Thoracic aorta (tissue), 2 donors: ENCODE measurements at regions not wholly inside any gene's neighbourhood (a gene's known extent, or its start where the extent isn't known, plus 50 kb on each side); places are given as distances from the start of the nearest gene placed in this dataset.

Experiments
- ATAC-seq: fragments of 150-250 bp; one replicate; pipeline ENCODE4 v1.8.0; 2017; ENCODE audit warnings: low read depth; ENCODE audit not compliant: insufficient number of reproducible peaks, low FRiP score
- DNase-seq: peaks from one replicate; pipeline ENCODE4 v3.0.0-alpha.2; 2020; ENCODE audit warnings: low spot score
- H3K27ac ChIP-seq, 2 donors: fragments of 200-600 bp; sonication (generic); 1 replicate in 1 of 2; 2 replicates in 1 of 2; pipeline ENCODE4 v1.5.1; 2016; ENCODE audit warnings: mild to moderate bottlenecking in 2 of 2, moderate library complexity in 2 of 2
- H3K27me3 ChIP-seq: fragments of 200-600 bp; sonication (generic); replicated peaks from 2 replicates; pipeline ENCODE4 v1.6.0; 2016; ENCODE audit warnings: mild to moderate bottlenecking; ENCODE audit not compliant: insufficient read depth
- H3K36me3 ChIP-seq: fragments of 200-600 bp; sonication (generic); one replicate; pipeline ENCODE4 v1.5.1; 2016
- H3K4me1 ChIP-seq, 2 donors: fragments of 200-600 bp; sonication (generic); 1 replicate in 1 of 2; 2 replicates in 1 of 2; pipeline versions ENCODE4 v1.5.1 to v1.6.0; 2016; ENCODE audit warnings: low read depth in 2 of 2, mild to moderate bottlenecking in 1 of 2; ENCODE audit not compliant: control insufficient read depth in 1 of 2
- H3K4me3 ChIP-seq: fragments of 200-600 bp; sonication (generic); 2 replicates; pipeline ENCODE4 v1.5.1; 2016; ENCODE audit warnings: mild to moderate bottlenecking
- H3K9me3 ChIP-seq: fragments of 200-600 bp; sonication (generic); 2 replicates; pipeline ENCODE4 v1.5.1; 2016
- CTCF ChIP-seq: fragments of 200-600 bp; sonication (generic); IDR thresholded peaks from one replicate; pipeline ENCODE4 v1.5.1; 2019; ENCODE audit warnings: antibody characterized with exemption

GRCh38 chr3:90128391-90128790, 1021.0 kb downstream of the EPHA3 start:
- Histone ChIP-seq H3K27me3 (no peaks in the 10 kb centered on the region), H3K4me1 (no peaks in the 10 kb centered on the region), H3K36me3 (no peaks in the 10 kb centered on the region), H3K4me3 (no peak overlapping the region), H3K27ac (no peak overlapping the region), H3K9me3 (peaks cover 2% of the 10 kb centered on the region)
- ATAC-seq (no peak), DNase-seq (no peak)
- TF ChIP-seq CTCF = no peak

GRCh38 chr3:90129730-90130129, 1022.3 kb downstream of the EPHA3 start:
- ATAC-seq (no peak), DNase-seq (no peak)
- Histone ChIP-seq H3K27ac (no peak overlapping the region), H3K4me1 (no peaks in the 10 kb centered on the region), H3K9me3 (peaks cover 2% of the 10 kb centered on the region), H3K4me3 (no peak overlapping the region), H3K27me3 (no peaks in the 10 kb centered on the region), H3K36me3 (no peaks in the 10 kb centered on the region)
- no peak for TF ChIP-seq CTCF

- Histone ChIP-seq H3K27ac (no peak overlapping the region), H3K4me3 (no peak overlapping the region), H3K4me1 (no peaks in the 10 kb centered on the region), H3K27me3 (no peaks in the 10 kb centered on the region), H3K36me3 (no peaks in the 10 kb centered on the region), H3K9me3 (peaks cover 2% of the 10 kb centered on the region)
- TF ChIP-seq CTCF = no peak
- ATAC-seq = no peak
- DNase-seq = no peak
Observed at GRCh38 chr3:90132197-90132596, 1024.8 kb downstream of the EPHA3 start.

- Histone ChIP-seq H3K9me3 (no peaks in the 10 kb centered on the region), H3K4me3 (no peak overlapping the region), H3K27ac (no peak overlapping the region), H3K4me1 (no peaks in the 10 kb centered on the region), H3K27me3 (no peaks in the 10 kb centered on the region), H3K36me3 (no peaks in the 10 kb centered on the region)
- no peak for DNase-seq
- ATAC-seq = no peak
- no peak for TF ChIP-seq CTCF
Observed at GRCh38 chr3:90134090-90134489, 1026.7 kb downstream of the EPHA3 start.

GRCh38 chr3:90136456-90137191, 1029.2 kb downstream of the EPHA3 start:
- no peak for ATAC-seq
- Histone ChIP-seq H3K4me3 (no peak overlapping the region), H3K27ac (no peak overlapping the region), H3K27me3 (no peaks in the 10 kb centered on the region), H3K4me1 (no peaks in the 10 kb centered on the region), H3K9me3 (no peaks in the 10 kb centered on the region), H3K36me3 (no peaks in the 10 kb centered on the region)
- no peak for TF ChIP-seq CTCF
- DNase-seq = no peak
